ENCODE measurements at regions not wholly inside any gene's neighbourhood (a gene's known extent, or its start where the extent isn't known, plus 50 kb on each side); places are given as distances from the start of the nearest gene placed in this dataset.

DNA sequence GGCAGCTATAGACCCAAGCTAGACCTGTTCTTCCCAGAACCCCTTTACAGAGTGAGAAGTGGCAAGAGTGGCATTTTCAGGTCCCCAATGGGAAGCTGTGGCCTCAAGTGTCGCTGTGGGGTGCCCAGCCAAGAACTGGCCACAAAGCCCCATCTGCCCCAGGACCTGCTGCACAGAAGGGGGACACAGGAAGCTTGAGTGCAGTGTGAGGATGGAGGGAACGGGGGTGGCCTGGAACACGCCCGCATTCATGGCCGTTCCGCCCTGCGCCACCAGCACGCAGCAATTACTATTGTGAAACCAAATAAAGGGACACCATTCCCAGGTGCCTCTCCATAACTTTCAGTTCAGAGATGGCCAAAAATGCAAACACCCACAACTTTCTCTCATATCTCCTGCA is 237.6 kb upstream of the TCERG1L start:
- no peaks in the 10 kb centered on the region for H3K4me1 ChIP-seq
- no peak overlapping the region for H3K27ac ChIP-seq
- no peak for TF ChIP-seq POLR2A (IDR thresholded peaks at IDR 0.05)
- TF ChIP-seq, protein P1, sequence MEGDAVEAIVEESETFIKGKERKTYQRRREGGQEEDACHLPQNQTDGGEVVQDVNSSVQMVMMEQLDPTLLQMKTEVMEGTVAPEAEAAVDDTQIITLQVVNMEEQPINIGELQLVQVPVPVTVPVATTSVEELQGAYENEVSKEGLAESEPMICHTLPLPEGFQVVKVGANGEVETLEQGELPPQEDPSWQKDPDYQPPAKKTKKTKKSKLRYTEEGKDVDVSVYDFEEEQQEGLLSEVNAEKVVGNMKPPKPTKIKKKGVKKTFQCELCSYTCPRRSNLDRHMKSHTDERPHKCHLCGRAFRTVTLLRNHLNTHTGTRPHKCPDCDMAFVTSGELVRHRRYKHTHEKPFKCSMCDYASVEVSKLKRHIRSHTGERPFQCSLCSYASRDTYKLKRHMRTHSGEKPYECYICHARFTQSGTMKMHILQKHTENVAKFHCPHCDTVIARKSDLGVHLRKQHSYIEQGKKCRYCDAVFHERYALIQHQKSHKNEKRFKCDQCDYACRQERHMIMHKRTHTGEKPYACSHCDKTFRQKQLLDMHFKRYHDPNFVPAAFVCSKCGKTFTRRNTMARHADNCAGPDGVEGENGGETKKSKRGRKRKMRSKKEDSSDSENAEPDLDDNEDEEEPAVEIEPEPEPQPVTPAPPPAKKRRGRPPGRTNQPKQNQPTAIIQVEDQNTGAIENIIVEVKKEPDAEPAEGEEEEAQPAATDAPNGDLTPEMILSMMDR (IDR thresholded peaks at IDR 0.05) = no peak
- H3K4me3 ChIP-seq = no peak overlapping the region
- DNase-seq = peak in 1 of 3 donors; percentile 9
- no peaks in the 10 kb centered on the region for H3K27me3 ChIP-seq
- no peaks in the 10 kb centered on the region for H3K36me3 ChIP-seq
- H3K9me3 ChIP-seq = no peaks in the 10 kb centered on the region

- H3K4me3 ChIP-seq = no peak overlapping the region
- no peaks in the 10 kb centered on the region for H3K4me1 ChIP-seq
- H3K27ac ChIP-seq = no peak overlapping the region
- no peak for DNase-seq
- no peak for TF ChIP-seq POLR2A (IDR thresholded peaks at IDR 0.05)
- TF ChIP-seq, protein P1 (IDR thresholded peaks at IDR 0.05) = no peak
- no peaks in the 10 kb centered on the region for H3K9me3 ChIP-seq
- no peaks in the 10 kb centered on the region for H3K36me3 ChIP-seq
- H3K27me3 ChIP-seq = no peaks in the 10 kb centered on the region
Observed at GRCh38 chr10:131553121-131553520, 241.6 kb upstream of the TCERG1L start.

DNA sequence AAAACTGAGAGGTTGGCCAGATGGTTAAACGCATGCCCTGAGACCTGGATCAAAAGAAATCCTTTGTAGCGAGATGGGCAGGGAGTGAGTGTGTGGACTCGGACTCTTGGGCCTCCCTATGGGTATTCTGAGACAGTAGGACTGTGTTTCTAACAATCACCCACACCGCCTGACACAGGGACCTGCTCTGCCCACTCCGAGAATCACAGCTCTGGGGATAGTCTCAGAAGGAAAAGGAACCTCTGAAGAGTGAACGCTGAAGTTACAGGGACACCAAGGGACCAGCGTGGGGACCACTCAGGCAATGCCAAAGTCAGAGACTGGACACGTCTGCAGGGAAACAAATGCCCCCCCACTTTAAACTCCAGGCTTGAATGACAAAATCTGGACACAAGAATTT is 242.1 kb upstream of the TCERG1L start:
- no peak overlapping the region for H3K27ac ChIP-seq
- TF ChIP-seq POLR2A (IDR thresholded peaks at IDR 0.05) = no peak
- TF ChIP-seq, protein P1 (IDR thresholded peaks at IDR 0.05) = no peak
- no peak overlapping the region for H3K4me3 ChIP-seq
- H3K9me3 ChIP-seq = no peaks in the 10 kb centered on the region
- H3K36me3 ChIP-seq = no peaks in the 10 kb centered on the region
- H3K27me3 ChIP-seq = no peaks in the 10 kb centered on the region
- no peaks in the 10 kb centered on the region for H3K4me1 ChIP-seq
- DNase-seq = no peak

DNA sequence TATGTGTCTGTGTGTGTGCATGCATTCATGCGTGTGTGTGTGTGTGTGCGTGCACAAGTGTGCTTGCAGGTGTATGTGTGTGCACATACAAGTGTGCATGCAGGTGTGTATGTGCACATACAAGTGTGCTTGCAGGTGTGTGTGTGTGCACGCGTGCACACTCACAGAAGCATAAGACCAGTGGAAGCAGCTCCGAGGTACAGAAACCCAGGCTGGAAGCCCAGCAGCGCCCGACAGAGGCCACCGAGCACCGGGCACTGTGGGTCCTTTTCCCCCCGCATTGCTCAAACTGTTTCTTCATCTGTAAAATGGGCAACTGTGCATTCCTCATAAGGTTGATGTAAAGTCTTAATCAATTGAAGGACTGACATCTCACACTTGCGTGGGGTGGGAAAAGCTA is 243.3 kb upstream of the TCERG1L start:
- H3K36me3 ChIP-seq = no peaks in the 10 kb centered on the region
- no peaks in the 10 kb centered on the region for H3K4me1 ChIP-seq
- no peak for DNase-seq
- H3K27ac ChIP-seq = no peak overlapping the region
- no peak for TF ChIP-seq POLR2A (IDR thresholded peaks at IDR 0.05)
- TF ChIP-seq, protein P1 (IDR thresholded peaks at IDR 0.05) = no peak
- H3K9me3 ChIP-seq = no peaks in the 10 kb centered on the region
- no peaks in the 10 kb centered on the region for H3K27me3 ChIP-seq
- no peak overlapping the region for H3K4me3 ChIP-seq

DNA sequence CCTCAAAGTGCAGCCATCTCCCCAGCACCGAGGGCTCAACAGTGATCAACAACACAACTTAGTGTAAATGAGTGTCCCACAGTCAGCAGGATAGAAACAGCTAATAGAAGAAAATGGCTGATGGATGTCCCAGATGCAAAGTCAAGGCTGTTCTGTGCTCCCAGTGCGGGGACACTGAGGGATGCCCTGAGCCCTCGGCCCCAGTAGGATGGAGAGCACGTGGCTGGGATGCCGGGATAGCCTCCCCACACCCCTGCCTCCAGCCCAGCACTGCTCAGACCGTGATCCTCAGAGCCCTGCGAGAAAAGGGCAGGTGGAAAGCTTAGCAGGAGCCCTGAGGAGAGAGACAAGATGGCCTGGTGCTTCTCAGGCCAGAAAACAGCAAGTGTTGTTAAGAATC is 243.9 kb upstream of the TCERG1L start:
- Histone ChIP-seq H3K9me3 (no peaks in the 10 kb centered on the region), H3K4me1 (no peaks in the 10 kb centered on the region), H3K4me3 (no peak overlapping the region), H3K27me3 (no peaks in the 10 kb centered on the region), H3K36me3 (no peaks in the 10 kb centered on the region), H3K27ac (no peak overlapping the region)
- no peak for DNase-seq
- TF ChIP-seq, protein P1 (IDR thresholded peaks at IDR 0.05) = no peak
- TF ChIP-seq POLR2A (IDR thresholded peaks at IDR 0.05) = no peak

Data from Peyer's patch (tissue), 4 donors.